ENCODE measurements at regions not wholly inside any gene's neighbourhood (a gene's known extent, or its start where the extent isn't known, plus 50 kb on each side); places are given as distances from the start of the nearest gene placed in this dataset.

DNA sequence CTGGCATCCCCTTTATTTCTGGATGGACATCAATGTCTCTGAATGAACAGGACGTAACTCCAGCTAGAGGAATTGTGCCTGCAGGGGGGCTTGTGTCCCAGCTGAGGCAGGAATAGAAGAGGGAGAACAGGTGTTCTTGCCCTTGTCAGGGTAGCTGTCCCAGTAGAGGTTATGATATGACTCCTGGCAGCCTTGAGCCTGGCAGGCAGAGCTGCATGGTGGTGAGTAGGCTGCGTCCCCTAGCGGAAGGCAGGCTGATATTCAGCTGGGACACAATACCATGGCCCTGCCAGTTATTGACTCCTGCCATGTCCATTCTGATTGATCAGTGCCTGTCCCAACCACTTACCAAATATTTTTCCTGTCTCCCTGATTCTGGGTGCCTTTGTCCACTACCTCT lies 197.2 kb downstream of the RAP2A start:
- no peak for DNase-seq (ENCODE audit: low read depth)

DNA sequence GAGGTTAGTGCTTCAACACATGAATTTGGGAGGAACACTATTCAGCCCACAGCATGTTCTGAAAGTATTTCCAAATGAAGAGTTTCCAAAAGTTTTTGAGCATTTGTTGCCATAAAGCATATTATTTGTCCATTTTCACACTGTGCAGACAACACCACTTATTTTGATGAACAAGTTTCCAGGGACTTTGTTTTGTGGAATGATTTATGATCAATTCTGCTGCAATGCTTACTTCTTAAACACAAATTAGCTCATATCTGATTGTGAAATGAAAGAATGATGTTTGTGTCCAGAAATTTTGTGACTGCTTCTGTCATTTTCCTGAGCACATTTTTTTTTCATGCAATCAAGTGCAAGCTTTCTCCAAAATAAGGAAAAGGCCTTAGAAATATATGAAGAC lies 205.3 kb downstream of the RAP2A start:
- DNase-seq (ENCODE audit: low read depth): no peak

DNA sequence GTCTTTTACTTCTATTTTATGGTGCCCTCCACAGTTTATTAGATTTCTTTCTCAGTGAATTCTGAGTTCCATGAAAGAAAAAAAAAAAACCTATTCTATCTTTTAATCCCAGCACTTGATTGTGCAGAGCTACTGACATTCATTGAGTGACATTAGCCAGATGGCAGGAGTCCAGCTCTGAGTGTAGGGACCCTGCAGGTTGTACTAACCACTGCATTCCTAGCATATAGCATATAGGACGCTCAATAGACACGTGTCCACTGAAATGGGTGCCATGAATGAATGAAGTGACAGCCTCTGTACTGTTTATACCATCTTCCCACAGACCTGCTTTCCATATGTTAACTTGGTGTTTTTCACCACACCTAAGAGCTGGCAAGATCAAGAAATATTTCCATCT lies 206.3 kb downstream of the RAP2A start:
- no peak for DNase-seq (ENCODE audit: low read depth)

DNA sequence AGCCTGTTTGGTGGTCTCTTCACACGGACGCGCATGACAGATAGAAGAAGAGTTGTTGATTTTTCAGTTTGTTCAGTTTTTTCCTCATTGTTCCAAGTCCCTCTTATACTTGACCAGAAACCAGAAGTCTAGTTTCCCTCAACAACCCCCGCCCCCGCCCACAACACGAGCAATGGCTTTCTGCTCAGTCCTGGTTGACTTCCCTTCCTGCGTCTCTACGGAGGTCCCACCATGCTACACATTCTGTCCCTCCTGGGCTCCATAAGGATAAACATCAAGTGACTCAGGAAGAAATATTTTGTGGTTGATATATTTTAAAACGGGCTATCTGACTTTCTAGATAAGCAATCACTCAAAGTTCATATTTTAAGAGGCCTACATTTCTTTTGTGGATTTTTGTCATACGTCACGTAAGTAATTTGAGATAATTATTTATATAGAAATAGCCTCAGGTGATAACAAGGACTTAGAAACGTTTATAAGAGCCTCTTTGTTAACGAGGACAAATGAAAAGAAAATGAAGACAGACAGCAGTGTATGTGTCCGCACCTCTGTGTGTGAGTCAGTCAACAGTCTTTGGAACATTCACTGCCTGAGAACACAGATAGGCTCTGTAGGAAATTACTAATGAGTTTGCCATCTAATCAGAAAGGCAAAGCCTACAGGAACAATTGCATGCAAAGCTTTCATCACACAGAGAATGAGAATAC lies 214.4 kb downstream of the RAP2A start:
- DNase-seq (ENCODE audit: low read depth): no peak

DNA sequence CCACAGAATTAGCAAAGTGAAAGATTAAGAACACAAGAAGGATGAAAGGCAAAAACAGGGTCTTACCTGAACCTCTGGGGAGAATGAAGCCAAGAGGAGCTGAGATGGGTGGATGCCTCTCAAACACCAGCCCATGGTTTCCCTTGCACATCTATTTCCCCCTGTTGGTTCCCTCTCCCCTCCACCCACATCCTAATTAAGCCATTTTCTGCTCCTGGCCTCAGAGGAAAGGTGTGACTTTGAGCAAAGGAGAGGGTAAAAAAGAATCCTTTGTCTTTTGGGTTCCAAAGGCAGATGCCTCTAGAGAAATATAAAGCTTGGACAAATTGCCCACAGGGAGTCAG lies 214.9 kb downstream of the RAP2A start:
- DNase-seq (ENCODE audit: low read depth): no peak

DNA sequence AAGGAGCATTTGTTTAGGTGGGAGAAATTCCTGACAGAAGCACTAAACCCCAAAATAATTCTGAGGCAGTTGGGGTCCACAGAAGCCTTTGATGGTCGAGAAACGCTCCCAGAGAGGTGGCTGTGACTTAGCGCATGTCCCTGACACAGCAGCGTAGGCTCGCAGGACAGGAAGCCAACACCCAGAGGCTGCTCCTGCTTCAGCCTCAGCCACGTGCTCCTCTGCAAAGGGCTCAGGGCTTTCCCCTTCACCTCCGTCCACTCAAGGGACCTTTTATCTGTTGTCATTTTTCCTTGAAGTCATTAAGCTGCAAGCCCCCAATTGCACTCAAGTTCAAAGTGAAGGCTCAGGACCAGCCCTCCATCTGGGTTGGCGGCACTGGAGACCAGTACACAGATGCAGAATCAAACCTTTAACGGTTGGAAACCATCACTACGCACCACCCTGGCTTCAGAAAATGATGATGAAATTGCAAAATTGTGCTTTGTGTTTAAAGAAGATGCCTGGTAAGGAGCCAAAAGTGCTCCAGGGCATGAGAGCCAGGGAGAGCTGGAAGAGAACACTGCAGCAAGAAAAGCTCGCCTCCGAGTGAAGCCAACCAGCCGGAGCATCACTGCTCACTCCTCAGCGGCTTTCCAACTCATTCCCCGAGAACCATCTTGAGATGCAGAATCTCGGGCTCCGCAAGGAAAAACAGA lies 219.6 kb downstream of the RAP2A start:
- DNase-seq (ENCODE audit: low read depth): no peak

DNA sequence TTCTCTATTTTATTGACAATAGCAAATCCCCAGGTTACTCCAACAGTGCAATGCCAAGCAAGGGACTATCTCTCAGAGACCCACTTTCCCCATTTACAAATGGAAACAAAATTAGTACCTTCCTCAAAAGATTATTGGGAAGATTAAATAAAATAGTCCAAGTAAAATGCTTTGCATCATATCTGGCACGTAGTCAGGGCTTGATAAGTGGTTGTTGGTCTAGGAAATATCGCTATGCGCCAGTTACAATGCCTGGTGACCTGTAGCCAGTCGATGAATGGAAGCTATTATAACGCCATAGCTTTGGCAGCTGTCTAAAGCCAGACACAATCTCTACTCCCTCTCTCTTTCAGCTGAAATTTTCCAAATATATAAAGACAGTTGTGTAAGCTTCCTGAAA lies 220.3 kb downstream of the RAP2A start:
- DNase-seq (ENCODE audit: low read depth): no peak

DNA sequence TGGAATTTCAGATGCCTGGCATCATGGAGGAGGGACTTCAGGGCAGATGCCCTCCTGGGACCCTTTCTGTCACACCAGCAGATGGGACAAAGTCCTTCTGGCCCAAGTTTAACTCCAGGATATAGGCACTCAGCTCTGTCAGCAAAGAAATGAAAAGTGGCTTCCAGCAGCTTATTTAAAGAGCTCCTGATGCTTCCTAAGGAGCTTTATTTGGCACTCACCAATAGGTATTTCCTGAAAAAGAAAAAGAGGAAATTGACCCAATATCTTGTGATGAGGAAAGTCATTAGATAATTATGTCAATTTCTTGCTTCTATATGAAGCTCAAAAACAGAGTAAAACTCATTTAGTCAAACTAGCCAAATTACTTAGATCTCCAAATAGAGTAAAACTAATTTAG lies 224.6 kb downstream of the RAP2A start:
- DNase-seq (ENCODE audit: low read depth): no peak

DNA sequence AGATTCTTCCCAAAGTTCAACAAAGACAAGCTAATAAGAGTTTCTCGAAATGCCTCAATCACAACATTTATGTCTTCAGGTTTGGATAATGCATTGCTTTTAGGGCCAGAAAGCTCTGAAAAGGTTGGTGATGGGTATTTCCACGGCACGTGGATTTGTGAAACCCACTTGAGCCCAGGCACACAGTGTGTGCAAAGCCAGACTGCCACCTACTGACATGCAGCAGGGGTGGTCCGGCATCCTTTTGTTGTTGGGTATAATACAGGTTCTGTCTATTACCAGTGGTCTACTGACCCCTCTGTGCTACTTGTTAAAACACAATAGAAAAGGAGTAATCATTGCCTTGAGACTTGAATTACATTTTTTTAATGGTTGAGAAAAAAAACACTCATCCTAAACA lies 225.6 kb downstream of the RAP2A start:
- no peak for DNase-seq (ENCODE audit: low read depth)

DNA sequence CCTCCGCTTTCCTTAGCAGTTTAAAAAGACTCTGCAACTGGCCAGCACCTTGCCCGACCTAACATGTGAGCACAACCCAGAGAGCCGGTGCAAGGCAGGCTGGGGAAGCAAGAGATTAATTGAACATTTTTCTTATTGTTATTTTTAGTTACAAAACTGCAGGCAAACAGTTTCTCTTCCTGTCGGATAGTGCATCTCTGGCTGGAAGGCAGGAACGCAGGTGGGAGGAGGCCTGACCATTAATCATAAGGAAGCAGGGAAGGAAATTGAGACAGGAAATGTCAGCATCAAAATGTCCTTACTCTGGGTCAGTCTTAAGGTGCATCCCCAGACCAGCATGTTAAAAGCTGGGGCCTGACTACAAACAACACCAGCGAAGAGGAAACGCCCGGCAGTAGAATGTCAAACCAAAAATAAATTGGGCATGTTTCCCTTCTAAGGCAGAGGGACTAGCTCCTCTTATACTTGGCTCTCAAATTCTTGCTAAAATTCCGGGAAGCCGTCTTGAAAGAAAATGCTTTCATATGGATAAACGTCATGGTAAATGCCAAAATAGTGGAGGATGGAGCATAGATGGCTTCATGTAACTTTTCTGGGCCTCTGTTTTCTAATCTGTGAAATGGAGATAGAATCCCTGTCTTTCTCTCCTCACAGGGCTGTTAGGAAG lies 226.8 kb downstream of the RAP2A start:
- DNase-seq (ENCODE audit: low read depth): no peak

DNA sequence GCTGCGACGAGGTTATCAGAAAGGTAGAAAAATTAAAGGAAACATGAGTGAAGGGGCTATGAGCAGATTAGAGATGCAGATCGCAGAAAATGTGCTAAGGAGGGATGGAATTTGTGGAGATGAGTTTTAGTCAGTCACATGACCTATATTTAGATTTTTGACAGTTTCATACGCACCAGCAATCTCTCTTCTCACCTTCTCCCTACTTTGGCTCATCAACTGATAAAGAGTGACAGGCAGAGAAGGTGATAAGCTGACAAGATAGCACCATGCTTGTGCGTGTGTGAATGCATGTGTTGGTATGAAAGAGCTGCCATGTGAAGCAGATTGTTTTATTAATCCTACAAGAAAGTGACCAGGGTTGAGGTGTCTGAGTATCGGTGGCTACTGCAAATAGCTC lies 252.6 kb downstream of the RAP2A start:
- DNase-seq (ENCODE audit: low read depth): no peak

DNA sequence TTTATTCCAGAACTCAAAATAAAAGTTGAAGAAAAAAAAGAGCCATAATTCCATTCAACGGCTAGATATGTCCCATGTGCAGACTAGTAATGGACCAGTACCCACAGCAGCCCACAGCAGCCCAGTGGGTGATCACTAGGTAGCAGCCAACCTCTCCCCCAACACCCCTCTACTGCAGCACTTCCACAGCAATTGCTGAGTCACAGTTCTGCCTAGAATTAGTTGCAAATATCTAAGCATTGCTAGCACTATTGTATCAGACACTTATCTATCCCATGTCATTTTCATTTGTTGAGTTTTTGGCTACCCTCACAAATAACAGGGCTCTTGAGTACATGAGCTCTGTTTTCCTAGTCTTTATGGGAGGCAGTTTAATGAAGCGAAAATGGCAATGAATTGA lies 258.7 kb downstream of the RAP2A start:
- no peak for DNase-seq (ENCODE audit: low read depth)

DNA sequence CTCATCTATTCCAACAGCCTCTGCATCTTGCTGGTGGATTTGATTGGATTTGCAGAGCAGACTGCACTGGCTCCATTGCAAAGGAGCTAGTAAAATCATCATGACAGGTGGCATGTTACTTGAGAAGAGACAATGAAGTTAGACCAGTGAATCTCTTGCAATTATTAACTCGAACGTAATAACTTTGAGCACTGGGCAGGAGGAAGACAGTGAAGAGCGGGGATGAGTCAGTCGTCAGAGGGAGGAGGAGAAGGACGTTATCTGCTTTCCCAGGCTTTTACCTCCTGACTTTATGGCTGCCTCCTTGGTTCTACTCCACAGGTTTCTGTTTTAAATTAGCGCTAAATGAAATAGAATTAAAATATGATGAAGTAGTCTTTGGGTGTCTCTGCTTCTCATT lies 257.8 kb upstream of the IPO5 start:
- no peak for DNase-seq (ENCODE audit: low read depth)

DNA sequence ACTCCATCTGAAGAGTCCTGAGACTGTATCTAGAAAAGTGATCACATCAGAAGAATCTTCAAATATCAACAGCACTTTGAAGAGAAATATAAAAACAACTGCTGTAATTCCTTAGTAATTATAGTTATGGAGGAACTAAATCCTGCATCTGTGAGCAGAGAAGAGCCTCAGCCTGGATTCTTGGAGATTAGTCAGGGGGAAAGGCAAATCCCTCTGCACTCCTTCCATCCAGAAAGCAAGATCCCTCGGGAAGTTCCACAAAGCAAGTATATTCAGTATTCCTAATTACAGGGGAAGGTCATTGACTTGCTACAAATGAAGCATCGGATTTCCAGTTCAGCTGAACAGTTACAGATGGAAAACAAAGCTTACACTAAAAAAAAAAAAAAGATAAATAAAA lies 256.6 kb upstream of the IPO5 start:
- DNase-seq (ENCODE audit: low read depth): no peak

DNA sequence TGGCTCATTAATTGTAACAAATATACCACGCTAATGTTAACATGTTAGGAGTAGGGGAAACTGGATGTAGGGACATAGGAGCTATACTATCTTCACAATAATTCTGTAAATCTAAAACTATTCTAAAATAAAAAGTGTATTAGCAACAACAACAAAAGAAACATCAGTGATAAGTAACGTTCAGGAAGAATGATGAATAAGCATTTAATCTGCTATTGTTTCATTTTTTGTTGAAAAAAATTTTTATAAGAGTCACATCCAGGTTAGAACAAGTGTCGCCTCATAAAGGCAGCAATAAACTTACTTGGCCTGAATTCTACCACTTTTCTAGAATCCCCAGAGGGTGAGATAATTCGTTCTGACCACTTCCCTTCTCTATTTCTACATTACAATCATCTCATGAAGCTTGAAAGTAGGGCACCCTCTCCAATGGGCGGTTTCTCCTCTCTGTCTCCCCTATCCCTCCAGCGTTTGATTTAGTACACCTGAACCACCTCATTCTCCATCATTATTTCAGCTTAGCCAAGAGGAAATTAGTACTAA lies 253.1 kb upstream of the IPO5 start:
- DNase-seq (ENCODE audit: low read depth): no peak

DNA sequence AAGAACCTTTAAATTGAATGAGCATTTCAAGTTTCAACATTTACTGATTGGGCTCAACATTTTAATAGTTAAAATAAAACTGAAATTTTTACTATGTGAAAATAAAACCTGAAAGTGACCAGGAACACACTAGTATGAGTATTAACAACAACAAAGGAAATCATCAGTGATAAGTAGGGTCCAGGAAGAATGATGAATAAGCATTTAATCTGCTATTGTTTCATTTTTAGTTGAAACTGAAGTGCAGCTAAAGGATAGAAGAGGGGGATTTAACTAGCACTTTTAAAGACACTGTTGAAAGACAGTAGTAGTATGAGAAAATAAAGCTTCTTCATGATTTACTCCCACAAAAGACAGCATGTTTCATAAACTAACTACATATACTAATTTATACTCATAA lies 250.9 kb upstream of the IPO5 start:
- no peak for DNase-seq (ENCODE audit: low read depth)

DNA sequence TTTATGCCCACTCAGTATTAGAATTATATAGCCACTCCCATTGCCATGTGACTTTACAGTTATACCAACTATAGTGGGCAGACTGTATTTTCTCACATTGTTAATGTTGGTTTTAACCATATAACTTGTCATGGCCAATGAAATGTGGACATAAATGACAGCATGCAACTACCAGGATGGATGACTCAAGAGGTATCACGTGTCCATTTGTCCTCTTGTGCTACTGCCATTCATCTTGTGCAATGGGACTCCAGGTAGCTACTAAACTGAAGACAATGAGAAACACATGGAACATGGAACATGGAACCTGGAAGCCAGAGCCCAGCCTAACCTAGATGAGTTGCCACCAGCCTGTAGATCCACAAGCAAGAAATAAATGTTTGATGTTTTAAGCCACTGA lies 242.7 kb upstream of the IPO5 start:
- DNase-seq (ENCODE audit: low read depth): no peak

DNA sequence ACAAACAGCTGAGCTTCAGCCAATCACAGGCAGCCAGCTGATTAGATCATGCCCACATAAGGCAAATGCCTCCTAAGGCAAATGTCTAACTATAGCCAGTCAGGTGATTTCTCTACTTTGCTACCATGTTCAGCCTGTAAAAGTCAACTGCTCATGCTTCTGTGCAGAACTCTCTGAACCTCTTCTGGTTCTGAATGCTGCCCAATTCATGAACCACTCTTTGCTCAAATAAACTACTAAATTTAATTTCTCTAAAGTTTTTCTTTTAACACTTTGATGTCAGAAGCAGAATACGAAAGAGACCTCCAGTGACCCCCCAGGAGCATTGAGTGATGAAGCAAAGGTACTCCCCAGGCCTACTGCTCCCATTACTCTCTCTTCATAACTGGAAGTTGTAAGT lies 240.7 kb upstream of the IPO5 start:
- DNase-seq (ENCODE audit: low read depth): no peak

DNA sequence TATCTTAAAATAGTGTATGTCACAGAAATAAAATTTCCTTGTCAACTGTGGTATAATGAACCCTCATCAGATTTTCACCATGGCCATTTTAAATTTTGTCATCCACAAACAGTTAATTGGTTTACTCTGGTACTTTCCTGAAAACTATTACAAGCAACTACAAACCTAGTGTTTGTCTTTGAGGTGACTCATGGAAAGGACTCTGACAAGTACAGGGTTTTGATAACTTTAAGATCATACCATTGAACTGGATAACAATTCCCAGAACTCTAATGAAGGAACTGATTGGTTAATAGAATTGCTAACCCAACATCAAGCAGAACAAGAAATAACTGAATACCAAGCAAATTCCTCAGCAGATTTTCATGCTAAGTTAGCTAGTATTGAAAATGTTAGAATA lies 237.7 kb upstream of the IPO5 start:
- DNase-seq (ENCODE audit: low read depth): no peak

DNA sequence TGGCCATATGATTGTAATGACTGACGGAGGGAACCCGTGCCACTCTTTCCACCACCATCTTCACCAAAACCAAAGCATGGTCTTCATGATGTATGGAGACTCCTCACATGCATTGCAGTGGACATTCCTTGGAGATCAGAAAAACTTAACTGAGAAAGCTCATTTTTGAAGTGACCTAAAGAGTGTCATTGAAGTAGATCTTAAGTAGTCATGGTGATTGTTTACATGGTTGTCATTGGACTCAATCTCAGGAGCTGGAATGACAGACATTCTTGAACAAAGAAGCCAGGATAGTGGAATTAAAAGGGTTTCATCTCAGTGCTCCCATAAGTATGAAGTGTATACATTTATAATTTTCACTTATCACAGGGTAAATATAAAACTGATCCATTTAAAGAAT lies 236.7 kb upstream of the IPO5 start:
- DNase-seq (ENCODE audit: low read depth): no peak

DNA sequence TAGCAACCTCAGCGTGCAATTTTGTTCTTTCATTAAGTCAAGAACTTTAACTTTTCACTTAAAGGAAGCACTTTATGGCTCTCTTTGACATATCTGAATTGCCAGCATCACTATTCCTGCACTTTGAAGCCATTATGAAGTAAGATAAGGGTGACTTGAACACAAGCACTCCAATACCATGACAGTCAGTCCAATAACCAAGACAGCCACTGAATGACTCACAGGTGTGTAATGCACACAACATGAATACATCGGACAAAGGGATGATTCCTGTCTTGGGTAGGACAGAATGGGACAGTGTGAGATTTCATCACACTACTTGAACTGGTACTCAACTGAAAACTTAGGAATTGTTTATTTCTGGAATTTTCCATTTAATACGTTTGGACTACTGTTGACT lies 233.7 kb upstream of the IPO5 start:
- no peak for DNase-seq (ENCODE audit: low read depth)

DNA sequence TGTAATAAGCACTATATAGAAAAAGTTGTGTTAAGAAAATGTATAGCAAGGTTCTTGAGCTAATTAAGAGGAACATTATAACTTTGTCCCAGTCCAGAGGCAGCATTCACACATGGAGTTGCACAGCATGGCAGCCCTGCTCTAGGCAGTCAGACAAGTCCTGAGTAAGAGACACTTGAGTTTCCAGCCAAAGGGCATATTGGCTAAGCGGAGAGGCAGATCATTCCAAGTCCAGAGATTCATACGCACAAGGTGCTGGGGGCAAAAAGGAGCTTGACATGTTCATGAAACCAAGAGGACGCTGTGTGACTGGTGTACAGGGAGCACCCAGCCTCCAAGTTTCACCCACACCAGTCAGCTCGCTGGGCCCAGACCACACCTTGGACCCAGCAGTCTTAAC lies 232.6 kb upstream of the IPO5 start:
- DNase-seq (ENCODE audit: low read depth): no peak

DNA sequence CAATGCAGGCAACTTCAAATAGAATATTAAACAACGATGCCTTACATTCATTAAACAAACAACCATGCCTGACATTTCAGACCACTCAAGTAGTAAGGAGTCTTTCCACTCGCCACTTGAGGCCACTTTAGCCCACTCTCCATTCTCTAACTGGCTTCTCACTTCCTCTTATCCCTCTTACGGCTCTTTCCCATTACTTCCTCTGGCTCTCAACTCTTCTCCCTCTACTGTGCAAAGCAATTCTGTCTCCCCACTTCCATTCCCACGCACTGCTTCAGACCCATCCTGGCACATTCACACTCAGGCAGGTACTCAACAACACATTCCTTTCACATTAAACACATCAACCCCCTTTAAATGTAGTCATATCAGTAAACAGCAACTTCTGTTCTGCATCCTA lies 229.8 kb upstream of the IPO5 start:
- no peak for DNase-seq (ENCODE audit: low read depth)

DNA sequence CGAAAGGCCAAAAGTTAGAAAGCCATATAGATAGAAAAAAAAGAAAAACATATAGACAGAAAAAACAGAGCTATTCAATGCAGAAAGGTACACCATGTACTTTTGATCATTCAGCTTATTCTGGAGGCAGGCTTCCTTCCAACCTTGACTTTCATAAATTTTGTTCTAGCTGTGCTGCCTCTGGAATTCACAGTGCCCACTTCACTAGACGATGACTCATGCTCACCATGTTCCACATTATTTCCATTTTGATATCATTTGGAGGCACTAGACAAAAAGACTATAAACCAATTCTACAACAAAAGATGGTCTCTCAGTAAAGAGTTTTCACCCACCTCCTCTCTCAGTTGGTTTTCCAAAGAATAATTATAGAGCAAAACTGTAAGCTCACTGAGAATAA lies 229.0 kb upstream of the IPO5 start:
- DNase-seq (ENCODE audit: low read depth): no peak

Data from GM04503 (cell line).